H9 (cell line): ENCODE measurements at regions not wholly inside any gene's neighbourhood (a gene's known extent, or its start where the extent isn't known, plus 50 kb on each side); places are given as distances from the start of the nearest gene placed in this dataset.

Source experiments
- DNase-seq: peaks from one replicate; pipeline ENCODE4 v3.0.0-alpha.2; 2017
- H2AFZ ChIP-seq: one replicate; pipeline ENCODE4 v1.6.1; 2013; ENCODE audit warnings: mild to moderate bottlenecking, low read length, control low read depth, moderate library complexity
- H2AK5ac ChIP-seq: 2 replicates; pipeline ENCODE4 v1.6.1; 2013; ENCODE audit warnings: low read length, control low read depth, mixed read lengths; ENCODE audit not compliant: insufficient read length
- H2BK120ac ChIP-seq: one replicate; pipeline ENCODE4 v1.6.1; 2013; ENCODE audit warnings: low read depth, mild to moderate bottlenecking, low read length, control low read depth, inconsistent platforms; ENCODE audit not compliant: poor library complexity, severe bottlenecking
- H2BK12ac ChIP-seq: 2 replicates; pipeline ENCODE4 v1.6.1; 2013; ENCODE audit warnings: low read length, control low read depth, mixed read lengths, low read depth; ENCODE audit not compliant: insufficient read length
- H2BK15ac ChIP-seq: 2 replicates; pipeline ENCODE4 v1.6.1; 2013; ENCODE audit warnings: low read depth, low read length, control low read depth
- H2BK20ac ChIP-seq: one replicate; pipeline ENCODE4 v1.6.1; 2013; ENCODE audit warnings: low read depth, mild to moderate bottlenecking, low read length, control low read depth, inconsistent platforms; ENCODE audit not compliant: poor library complexity, severe bottlenecking
- H2BK5ac ChIP-seq: 2 replicates; pipeline ENCODE4 v1.6.1; 2013; ENCODE audit warnings: low read length, control low read depth, mixed read lengths; ENCODE audit not compliant: insufficient read length
- H3K14ac ChIP-seq: 2 replicates; pipeline ENCODE4 v1.6.1; 2013; ENCODE audit warnings: low read length, control low read depth; ENCODE audit not compliant: insufficient read depth
- H3K18ac ChIP-seq: 2 replicates; pipeline ENCODE4 v1.6.1; 2013; ENCODE audit warnings: low read depth, mild to moderate bottlenecking, mixed read lengths, low read length, control low read depth; ENCODE audit not compliant: insufficient read length
- H3K23ac ChIP-seq: 2 replicates; pipeline ENCODE4 v1.6.1; 2013; ENCODE audit warnings: low read length, control low read depth, mixed read lengths, low read depth; ENCODE audit not compliant: insufficient read length
- H3K23me2 ChIP-seq: 2 replicates; pipeline ENCODE4 v1.6.1; 2013; ENCODE audit warnings: low read depth, mild to moderate bottlenecking, mixed read lengths, low read length, control low read depth; ENCODE audit not compliant: insufficient read length, poor library complexity, severe bottlenecking
- H3K27ac ChIP-seq: 2 replicates; pipeline ENCODE4 v1.5.1; 2013; ENCODE audit warnings: low read length, control low read depth, mixed read lengths, low read depth; ENCODE audit not compliant: insufficient read length
- H3K27me3 ChIP-seq: 2 replicates; pipeline ENCODE4 v1.6.1; 2013; ENCODE audit warnings: low read length, control low read depth, inconsistent platforms; ENCODE audit not compliant: insufficient read depth
- H3K4ac ChIP-seq: 2 replicates; pipeline ENCODE4 v1.6.1; 2013; ENCODE audit warnings: low read depth, mild to moderate bottlenecking, control low read depth, inconsistent platforms, low read length, moderate library complexity
- H3K4me1 ChIP-seq: 2 replicates; pipeline ENCODE4 v1.6.1; 2013; ENCODE audit warnings: low read length, control low read depth, inconsistent platforms; ENCODE audit not compliant: insufficient read depth
- H3K4me2 ChIP-seq: 2 replicates; pipeline ENCODE4 v1.6.1; 2013; ENCODE audit warnings: low read length, control low read depth, mixed read lengths; ENCODE audit not compliant: insufficient read length, insufficient read depth
- H3K56ac ChIP-seq: 2 replicates; pipeline ENCODE4 v1.6.1; 2013; ENCODE audit warnings: low read depth, mild to moderate bottlenecking, mixed read lengths, low read length, control low read depth; ENCODE audit not compliant: insufficient read length
- H3K79me1 ChIP-seq: 2 replicates; pipeline ENCODE4 v1.6.1; 2013; ENCODE audit warnings: low read depth, mild to moderate bottlenecking, moderate library complexity, low read length, control low read depth, inconsistent platforms; ENCODE audit not compliant: insufficient read depth, poor library complexity, severe bottlenecking
- H3K79me2 ChIP-seq: 2 replicates; pipeline ENCODE4 v1.6.1; 2013; ENCODE audit warnings: low read length, control low read depth, inconsistent platforms; ENCODE audit not compliant: insufficient read depth
- H3K9ac ChIP-seq: 2 replicates; pipeline ENCODE4 v1.6.1; 2013; ENCODE audit warnings: low read length, control low read depth, mixed read lengths; ENCODE audit not compliant: insufficient read length; ENCODE audit errors: extremely low read depth
- H3K9me3 ChIP-seq: one replicate; pipeline ENCODE4 v1.6.1; 2013; ENCODE audit warnings: low read depth, low read length, inconsistent platforms; ENCODE audit not compliant: control insufficient read depth
- H3T11ph ChIP-seq: one replicate; pipeline ENCODE4 v1.6.1; 2013; ENCODE audit warnings: mild to moderate bottlenecking, low read length, control low read depth, inconsistent platforms
- H4K20me1 ChIP-seq: one replicate; pipeline ENCODE4 v1.6.1; 2013; ENCODE audit not compliant: control insufficient read depth, insufficient read length, insufficient read depth
- H4K5ac ChIP-seq: 2 replicates; pipeline ENCODE4 v1.6.1; 2013; ENCODE audit warnings: low read depth, mild to moderate bottlenecking, mixed read lengths, low read length, control low read depth; ENCODE audit not compliant: insufficient read length
- H4K8ac ChIP-seq: replicated peaks from 2 replicates; pipeline ENCODE4 v1.6.1; 2013; ENCODE audit warnings: low read length, control low read depth, mixed read lengths, low read depth; ENCODE audit not compliant: insufficient read length
- H4K91ac ChIP-seq: 2 replicates; pipeline ENCODE4 v1.6.1; 2013; ENCODE audit warnings: low read depth, mild to moderate bottlenecking, moderate library complexity, mixed read lengths, low read length, control low read depth; ENCODE audit not compliant: insufficient read length
- H3K27ac Mint-ChIP-seq, 3 experiments: 2 replicates in 2 of 3; 3 replicates in 1 of 3; pipeline ENCODE4 v1.8.0; 2020 to 2021; ENCODE audit warnings: mixed read lengths in 3 of 3, mild to moderate bottlenecking in 1 of 3, moderate library complexity in 1 of 3
- H3K27me3 Mint-ChIP-seq: 2 replicates; pipeline ENCODE4 v1.8.0; 2021; ENCODE audit warnings: low read depth, mild to moderate bottlenecking, moderate library complexity, mixed read lengths
- H3K36me3 Mint-ChIP-seq, 3 experiments: 2 replicates in 2 of 3; 3 replicates in 1 of 3; pipeline ENCODE4 v1.8.0; 2020 to 2021; ENCODE audit warnings: low read depth in 3 of 3, mixed read lengths in 3 of 3; ENCODE audit not compliant: insufficient read depth in 1 of 3
- H3K4me1 Mint-ChIP-seq, 2 experiments: 2 replicates each; pipeline ENCODE4 v1.8.0; 2020; ENCODE audit warnings: mixed read lengths in 2 of 2
- H3K4me3 Mint-ChIP-seq, 2 experiments: 2 replicates in 1 of 2; 3 replicates in 1 of 2; pipeline ENCODE4 v1.8.0; 2020 to 2021; ENCODE audit warnings: mild to moderate bottlenecking in 2 of 2, mixed read lengths in 2 of 2, moderate library complexity in 1 of 2
- H3K9me3 Mint-ChIP-seq, 2 experiments: 2 replicates in 1 of 2; 3 replicates in 1 of 2; pipeline ENCODE4 v1.8.0; 2020; ENCODE audit warnings: mild to moderate bottlenecking in 2 of 2, mixed read lengths in 2 of 2, moderate library complexity in 1 of 2
- CTCF ChIP-seq: fragments of 200-600 bp; sonication (generic); conservative IDR thresholded peaks from 3 replicates; pipeline ENCODE4 v1.8.0; 2021; ENCODE audit warnings: antibody characterized with exemption, mild to moderate bottlenecking
- WGBS: extraction: QIAGEN DNeasy Blood & Tissue Kit; methylation state at CpG from one replicate; pipeline ENCODE4 v1.1.7; 2013; ENCODE audit warnings: missing lambda C conversion rate, low lambda C conversion rate, mixed read lengths; ENCODE audit not compliant: insufficient read length; ENCODE audit errors: extremely low coverage; 5-methylcytosine and 5-hydroxymethylcytosine counted together

- Mint-ChIP-seq H3K4me1 (peaks cover 3 to 7% of the 10 kb centered on the region in 2 experiments; a peak in 3 of 4 replicates), H3K27ac (no peak overlapping the region), H3K4me3 (no peak overlapping the region), H3K9me3 (no peaks in the 10 kb centered on the region; a peak in 1 of 5 replicates), H3K36me3 (peaks cover 0 to 4% (median 0%) of the 10 kb centered on the region in 3 experiments; a peak in 3 of 7 replicates), H3K27me3 (no peaks in the 10 kb centered on the region)
- no peaks in the 10 kb centered on the region for H3K79me2 ChIP-seq
- H4K91ac ChIP-seq, result no peak overlapping the region
- H3K18ac ChIP-seq, result no peak overlapping the region
- H3K27ac ChIP-seq, result no peak overlapping the region
- no peak overlapping the region for H2BK20ac ChIP-seq
- no peak overlapping the region for H3K9ac ChIP-seq
- no peak overlapping the region for H4K5ac ChIP-seq
- H3K27me3 ChIP-seq, result no peaks in the 10 kb centered on the region
- H4K20me1 ChIP-seq, result no peaks in the 10 kb centered on the region
- no peak overlapping the region for H3K4me2 ChIP-seq
- no peaks in the 10 kb centered on the region for H3K4me1 ChIP-seq
- H2BK120ac ChIP-seq, result no peak overlapping the region
- no peak overlapping the region for H3K23ac ChIP-seq
- no peaks in the 10 kb centered on the region for H3K9me3 ChIP-seq
- H3K56ac ChIP-seq, result no peak overlapping the region
- no peak overlapping the region for H3K4ac ChIP-seq
- no peak for DNase-seq
- no peak overlapping the region for H2BK5ac ChIP-seq
- H2BK12ac ChIP-seq, result no peak overlapping the region
- no peaks in the 10 kb centered on the region for H3K23me2 ChIP-seq
- H3K14ac ChIP-seq, result no peak overlapping the region
- H2BK15ac ChIP-seq, result no peak overlapping the region
- no CpG with 5 or more reads among the region's 3 CpGs for WGBS
- no peak overlapping the region for H3T11ph ChIP-seq
- H2AK5ac ChIP-seq, result no peak overlapping the region
- H3K79me1 ChIP-seq, result no peaks in the 10 kb centered on the region
- no peak for TF ChIP-seq CTCF
- H4K8ac ChIP-seq, result no peak overlapping the region
- H2AFZ ChIP-seq, result no peak overlapping the region
Measured at GRCh38 chr4:17090063-17090462, 191.6 kb upstream of the LDB2 start.
